OCI-LY3 (cell line): ENCODE measurements at regions not wholly inside any gene's neighbourhood (a gene's known extent, or its start where the extent isn't known, plus 50 kb on each side); places are given as distances from the start of the nearest gene placed in this dataset.

Source experiments
- CTCF ChIP-seq: fragments of 200-600, 300-600 bp; sonication (generic); IDR thresholded peaks from 2 replicates; pipeline ENCODE4 v1.5.1; 2014; ENCODE audit warnings: antibody characterized with exemption, low read length, low read depth
- EZH2phosphoT487 ChIP-seq: fragments of 200-600 bp; shearing (Covaris generic); IDR thresholded peaks from 2 replicates; pipeline ENCODE4 v1.6.1; 2018; ENCODE audit warnings: antibody characterized with exemption, mixed run types, low read depth

GRCh38 chr14:58769011-58769643 is 131.4 kb downstream of the DACT1 start:
- no peak for TF ChIP-seq CTCF
- no peak for TF ChIP-seq EZH2phosphoT487
